ENCODE measurements at regions not wholly inside any gene's neighbourhood (a gene's known extent, or its start where the extent isn't known, plus 50 kb on each side); places are given as distances from the start of the nearest gene placed in this dataset.

- Histone ChIP-seq H3K9me3 (no peaks in the 10 kb centered on the region), H3K4me1 (no peaks in the 10 kb centered on the region), H3K4me3 (no peak overlapping the region), H3K27ac (no peak overlapping the region), H3K36me3 (no peaks in the 10 kb centered on the region), H3K27me3 (no peaks in the 10 kb centered on the region)
- TF ChIP-seq EP300 (IDR thresholded peaks at IDR 0.05) (no peak), CTCF (IDR thresholded peaks at IDR 0.05) (no peak), POLR2AphosphoS5 (IDR thresholded peaks at IDR 0.05) (no peak), POLR2A (IDR thresholded peaks at IDR 0.05) (no peak)
- 86 to 90% methylated on average over 4 of the region's 4 CpGs for WGBS, 2 donors
- intact Hi-C loops (cut with DNase I) = no loop called here
- DNase-seq = no peak
These were observed 720.9 kb downstream of the DIPK2A start for GRCh38 chr3:144692488-144692887.

- H3K9me3 ChIP-seq = no peaks in the 10 kb centered on the region
- H3K27me3 ChIP-seq = no peaks in the 10 kb centered on the region
- no peak overlapping the region for H3K27ac ChIP-seq
- H3K4me1 ChIP-seq = no peaks in the 10 kb centered on the region
- no peaks in the 10 kb centered on the region for H3K36me3 ChIP-seq
- WGBS, 2 donors = 32 to 58% methylated on average over 1 of the region's 1 CpG
- intact Hi-C loops (cut with DNase I) = no loop called here
- no peak for DNase-seq
- TF ChIP-seq EP300 (IDR thresholded peaks at IDR 0.05) = no peak
- TF ChIP-seq CTCF (IDR thresholded peaks at IDR 0.05) = no peak
- no peak for TF ChIP-seq POLR2AphosphoS5 (IDR thresholded peaks at IDR 0.05)
- TF ChIP-seq POLR2A (IDR thresholded peaks at IDR 0.05) = no peak
- H3K4me3 ChIP-seq = no peak overlapping the region
These were observed 736.8 kb downstream of the DIPK2A start for GRCh38 chr3:144708437-144708836.

GRCh38 chr3:144737281-144737680 is 765.7 kb downstream of the DIPK2A start:
- intact Hi-C loops (cut with DNase I) = no loop called here
- no peaks in the 10 kb centered on the region for H3K36me3 ChIP-seq
- WGBS, 2 donors = 89 to 93% methylated on average over 7 of the region's 7 CpGs
- no peaks in the 10 kb centered on the region for H3K9me3 ChIP-seq
- H3K27me3 ChIP-seq = no peaks in the 10 kb centered on the region
- no peak for DNase-seq
- no peaks in the 10 kb centered on the region for H3K4me1 ChIP-seq
- no peak for TF ChIP-seq POLR2AphosphoS5 (IDR thresholded peaks at IDR 0.05)
- no peak overlapping the region for H3K27ac ChIP-seq
- no peak overlapping the region for H3K4me3 ChIP-seq

GRCh38 chr3:144743225-144743668 is 771.6 kb downstream of the DIPK2A start:
- intact Hi-C loops (cut with DNase I) = no loop called here
- Histone ChIP-seq H3K27me3 (no peaks in the 10 kb centered on the region), H3K36me3 (no peaks in the 10 kb centered on the region), H3K27ac (no peak overlapping the region), H3K4me1 (no peaks in the 10 kb centered on the region), H3K4me3 (no peak overlapping the region), H3K9me3 (no peaks in the 10 kb centered on the region)
- TF ChIP-seq CTCF (IDR thresholded peaks at IDR 0.05) = no peak
- no peak for TF ChIP-seq POLR2A (IDR thresholded peaks at IDR 0.05)
- no peak for TF ChIP-seq EP300 (IDR thresholded peaks at IDR 0.05)
- TF ChIP-seq POLR2AphosphoS5 (IDR thresholded peaks at IDR 0.05) = no peak
- 34 to 82% methylated on average over 1 of the region's 1 CpG for WGBS, 2 donors
- no peak for DNase-seq

GRCh38 chr3:144744473-144744872 is 772.9 kb downstream of the DIPK2A start:
- Histone ChIP-seq H3K9me3 (no peaks in the 10 kb centered on the region), H3K4me3 (no peak overlapping the region), H3K27ac (no peak overlapping the region), H3K27me3 (no peaks in the 10 kb centered on the region), H3K4me1 (no peaks in the 10 kb centered on the region), H3K36me3 (no peaks in the 10 kb centered on the region)
- WGBS, 2 donors = 59 to 77% methylated on average over 4 of the region's 4 CpGs
- intact Hi-C loops (cut with DNase I) = no loop called here
- DNase-seq = no peak
- TF ChIP-seq POLR2AphosphoS5 (IDR thresholded peaks at IDR 0.05) = no peak
- TF ChIP-seq POLR2A (IDR thresholded peaks at IDR 0.05) = no peak
- no peak for TF ChIP-seq CTCF (IDR thresholded peaks at IDR 0.05)
- no peak for TF ChIP-seq EP300 (IDR thresholded peaks at IDR 0.05)

All from sigmoid colon (tissue), 6 donors.